ENCODE measurements at regions not wholly inside any gene's neighbourhood (a gene's known extent, or its start where the extent isn't known, plus 50 kb on each side); places are given as distances from the start of the nearest gene placed in this dataset.
"Not testable (repeated sequence)": the region's sequence is repeated elsewhere in the genome, so short reads cannot be mapped to it uniquely, and the experiment has no call there.

GRCh38 chr9:38181866-38182265 is 112.8 kb upstream of the SHB start:
- DNase-seq = no peak

- DNase-seq = no peak
These were observed 112.2 kb upstream of the SHB start for GRCh38 chr9:38181232-38181631.

- no peak for DNase-seq
These were observed 111.6 kb upstream of the SHB start for GRCh38 chr9:38180656-38181055.

- no peak for DNase-seq
These were observed 110.9 kb upstream of the SHB start for GRCh38 chr9:38179965-38180364.

GRCh38 chr9:38178237-38178636 is 109.2 kb upstream of the SHB start:
- no peak for DNase-seq

GRCh38 chr9:38177680-38178079 is 108.7 kb upstream of the SHB start:
- DNase-seq = no peak

GRCh38 chr9:38176251-38176650 is 107.2 kb upstream of the SHB start:
- no peak for DNase-seq

GRCh38 chr9:38175423-38175822 is 106.4 kb upstream of the SHB start:
- no peak for DNase-seq

- no peak for DNase-seq
These were observed 103.6 kb upstream of the SHB start for GRCh38 chr9:38172586-38172985.

- DNase-seq = no peak
These were observed 102.9 kb upstream of the SHB start for GRCh38 chr9:38171926-38172325.

- no peak for DNase-seq
These were observed 102.5 kb upstream of the SHB start for GRCh38 chr9:38171538-38171884.

- not testable (repeated sequence) for DNase-seq
These were observed 101.9 kb upstream of the SHB start for GRCh38 chr9:38170763-38171537.

GRCh38 chr9:38170155-38170554 is 101.1 kb upstream of the SHB start:
- DNase-seq = not testable (repeated sequence)

GRCh38 chr9:38166501-38166900 is 97.5 kb upstream of the SHB start:
- no peak for DNase-seq

GRCh38 chr9:38164659-38165221 is 95.7 kb upstream of the SHB start:
- DNase-seq = no peak

- DNase-seq = no peak
These were observed 94.5 kb upstream of the SHB start for GRCh38 chr9:38163518-38163917.

- no peak for DNase-seq
These were observed 93.5 kb upstream of the SHB start for GRCh38 chr9:38162332-38163211.

GRCh38 chr9:38160613-38161215 is 91.7 kb upstream of the SHB start:
- peak; percentile 27 for DNase-seq

- no peak for DNase-seq
These were observed 90.6 kb upstream of the SHB start for GRCh38 chr9:38159599-38159998.

- no peak for DNase-seq
These were observed 89.6 kb upstream of the SHB start for GRCh38 chr9:38158628-38159027.

- no peak for DNase-seq
These were observed 88.7 kb upstream of the SHB start for GRCh38 chr9:38157711-38158110.

GRCh38 chr9:38154501-38155421 is 85.7 kb upstream of the SHB start:
- no peak for DNase-seq
